ENCODE measurements at regions not wholly inside any gene's neighbourhood (a gene's known extent, or its start where the extent isn't known, plus 50 kb on each side); places are given as distances from the start of the nearest gene placed in this dataset.

DNA sequence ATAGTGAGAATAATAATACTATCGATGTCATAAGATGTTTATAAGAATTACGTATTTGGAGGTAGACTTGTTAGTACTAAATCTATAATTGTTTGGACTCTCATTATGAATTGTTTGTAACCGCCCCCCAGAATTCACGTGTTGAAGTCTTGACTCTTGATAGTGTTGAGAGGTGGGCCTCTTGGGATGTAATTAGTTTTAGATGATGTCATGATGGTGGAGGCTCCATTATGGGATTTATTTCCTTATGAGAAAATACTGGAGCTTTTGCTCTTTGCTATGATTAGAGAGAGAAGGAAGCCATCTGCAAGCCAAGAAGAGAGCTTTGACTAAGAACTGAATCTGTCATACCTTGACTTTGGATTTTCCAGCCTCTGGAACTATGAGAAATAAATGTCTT, 142.2 kb downstream of the PRDM9 start:
- Histone ChIP-seq H3K4me1 (ENCODE audit: control insufficient read depth, extremely low read depth, insufficient read depth, low read length) (no peaks in the 10 kb centered on the region), H3K36me3 (ENCODE audit: control insufficient read depth, insufficient read depth, low read length) (no peaks in the 10 kb centered on the region), H3K4me2 (ENCODE audit: extremely low read depth, insufficient read depth, low read length) (no peak overlapping the region), H2AFZ (ENCODE audit: low read length) (no peak overlapping the region), H4K20me1 (ENCODE audit: control insufficient read depth, extremely low read depth, insufficient read depth, low read length) (no peaks in the 10 kb centered on the region), H3K79me2 (ENCODE audit: control insufficient read depth, insufficient read depth, low read length) (no peaks in the 10 kb centered on the region), H3K27me3 (ENCODE audit: control insufficient read depth, insufficient read depth, low read length) (no peaks in the 10 kb centered on the region), H3K27ac (ENCODE audit: insufficient read depth, low read length) (no peak overlapping the region), H3K9ac (ENCODE audit: insufficient read depth, low read length) (no peak overlapping the region), H3K4me3 (replicated peaks in 1 of 4; ENCODE audit: control extremely low read depth in 1 of 4, insufficient read depth in 1 of 4, low read depth in 3 of 4, low read length in 4 of 4) (no peak overlapping the region), H3K9me3 (ENCODE audit: control insufficient read depth, insufficient read depth, low read depth, low read length) (no peaks in the 10 kb centered on the region)
- no peak for TF ChIP-seq EZH2 (IDR thresholded peaks at IDR 0.05; ENCODE audit: low read length, missing control alignments)
- TF ChIP-seq, protein P1, sequence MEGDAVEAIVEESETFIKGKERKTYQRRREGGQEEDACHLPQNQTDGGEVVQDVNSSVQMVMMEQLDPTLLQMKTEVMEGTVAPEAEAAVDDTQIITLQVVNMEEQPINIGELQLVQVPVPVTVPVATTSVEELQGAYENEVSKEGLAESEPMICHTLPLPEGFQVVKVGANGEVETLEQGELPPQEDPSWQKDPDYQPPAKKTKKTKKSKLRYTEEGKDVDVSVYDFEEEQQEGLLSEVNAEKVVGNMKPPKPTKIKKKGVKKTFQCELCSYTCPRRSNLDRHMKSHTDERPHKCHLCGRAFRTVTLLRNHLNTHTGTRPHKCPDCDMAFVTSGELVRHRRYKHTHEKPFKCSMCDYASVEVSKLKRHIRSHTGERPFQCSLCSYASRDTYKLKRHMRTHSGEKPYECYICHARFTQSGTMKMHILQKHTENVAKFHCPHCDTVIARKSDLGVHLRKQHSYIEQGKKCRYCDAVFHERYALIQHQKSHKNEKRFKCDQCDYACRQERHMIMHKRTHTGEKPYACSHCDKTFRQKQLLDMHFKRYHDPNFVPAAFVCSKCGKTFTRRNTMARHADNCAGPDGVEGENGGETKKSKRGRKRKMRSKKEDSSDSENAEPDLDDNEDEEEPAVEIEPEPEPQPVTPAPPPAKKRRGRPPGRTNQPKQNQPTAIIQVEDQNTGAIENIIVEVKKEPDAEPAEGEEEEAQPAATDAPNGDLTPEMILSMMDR (conservative IDR thresholded peaks at IDR 0.05 in 1 of 2, IDR thresholded peaks at IDR 0.05 in 1 of 2; ENCODE audit: low read depth in 1 of 2, low read length in 2 of 2), result no peak
- DNase-seq (ENCODE audit: low read depth in 2 of 2), result no peak

DNA sequence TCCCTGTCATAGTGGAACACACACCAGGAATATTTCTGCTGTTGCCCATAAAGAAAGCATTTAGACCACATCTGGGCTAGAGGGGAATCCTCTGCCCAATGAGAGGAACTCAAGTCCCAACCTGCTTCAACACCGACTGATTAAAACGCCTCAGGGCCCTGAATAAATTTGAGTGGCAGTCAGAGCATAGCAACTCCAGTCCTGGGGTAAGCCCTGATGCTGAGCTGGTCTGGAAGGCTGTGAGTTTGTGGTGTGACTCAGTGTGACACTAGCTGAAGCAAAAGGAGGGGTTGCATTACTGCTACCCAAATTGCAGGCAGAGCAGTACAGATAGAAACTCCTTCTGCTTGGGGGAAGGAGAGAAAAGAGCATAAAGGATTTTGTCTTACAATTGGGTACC, 148.3 kb downstream of the PRDM9 start:
- no peaks in the 10 kb centered on the region for H3K9me3 ChIP-seq (ENCODE audit: control insufficient read depth, insufficient read depth, low read depth, low read length)
- H3K4me3 ChIP-seq (replicated peaks in 1 of 4; ENCODE audit: control extremely low read depth in 1 of 4, insufficient read depth in 1 of 4, low read depth in 3 of 4, low read length in 4 of 4), result no peak overlapping the region
- DNase-seq (ENCODE audit: low read depth in 2 of 2), result no peak
- H3K4me1 ChIP-seq (ENCODE audit: control insufficient read depth, extremely low read depth, insufficient read depth, low read length), result no peaks in the 10 kb centered on the region
- no peak overlapping the region for H3K27ac ChIP-seq (ENCODE audit: insufficient read depth, low read length)
- no peak overlapping the region for H2AFZ ChIP-seq (ENCODE audit: low read length)
- no peak overlapping the region for H3K4me2 ChIP-seq (ENCODE audit: extremely low read depth, insufficient read depth, low read length)
- TF ChIP-seq EZH2 (IDR thresholded peaks at IDR 0.05; ENCODE audit: low read length, missing control alignments), result no peak
- TF ChIP-seq, protein P1 (conservative IDR thresholded peaks at IDR 0.05 in 1 of 2, IDR thresholded peaks at IDR 0.05 in 1 of 2; ENCODE audit: low read depth in 1 of 2, low read length in 2 of 2), result no peak
- no peaks in the 10 kb centered on the region for H3K27me3 ChIP-seq (ENCODE audit: control insufficient read depth, insufficient read depth, low read length)
- H4K20me1 ChIP-seq (ENCODE audit: control insufficient read depth, extremely low read depth, insufficient read depth, low read length), result no peaks in the 10 kb centered on the region
- no peak overlapping the region for H3K9ac ChIP-seq (ENCODE audit: insufficient read depth, low read length)
- H3K79me2 ChIP-seq (ENCODE audit: control insufficient read depth, insufficient read depth, low read length), result no peaks in the 10 kb centered on the region
- H3K36me3 ChIP-seq (ENCODE audit: control insufficient read depth, insufficient read depth, low read length), result no peaks in the 10 kb centered on the region

GRCh38 chr5:23675456-23675855, 168.0 kb downstream of the PRDM9 start:
- no peak overlapping the region for H3K27ac ChIP-seq (ENCODE audit: insufficient read depth, low read length)
- no peak for TF ChIP-seq EZH2 (IDR thresholded peaks at IDR 0.05; ENCODE audit: low read length, missing control alignments)
- TF ChIP-seq, protein P1 (conservative IDR thresholded peaks at IDR 0.05 in 1 of 2, IDR thresholded peaks at IDR 0.05 in 1 of 2; ENCODE audit: low read depth in 1 of 2, low read length in 2 of 2), result no peak
- H3K4me1 ChIP-seq (ENCODE audit: control insufficient read depth, extremely low read depth, insufficient read depth, low read length), result no peaks in the 10 kb centered on the region
- no peak for DNase-seq (ENCODE audit: low read depth in 2 of 2)
- no peak overlapping the region for H2AFZ ChIP-seq (ENCODE audit: low read length)
- no peaks in the 10 kb centered on the region for H3K27me3 ChIP-seq (ENCODE audit: control insufficient read depth, insufficient read depth, low read length)
- H3K4me2 ChIP-seq (ENCODE audit: extremely low read depth, insufficient read depth, low read length), result no peak overlapping the region
- H4K20me1 ChIP-seq (ENCODE audit: control insufficient read depth, extremely low read depth, insufficient read depth, low read length), result no peaks in the 10 kb centered on the region
- no peak overlapping the region for H3K9ac ChIP-seq (ENCODE audit: insufficient read depth, low read length)
- no peaks in the 10 kb centered on the region for H3K79me2 ChIP-seq (ENCODE audit: control insufficient read depth, insufficient read depth, low read length)
- no peaks in the 10 kb centered on the region for H3K36me3 ChIP-seq (ENCODE audit: control insufficient read depth, insufficient read depth, low read length)
- H3K4me3 ChIP-seq (replicated peaks in 1 of 4; ENCODE audit: control extremely low read depth in 1 of 4, insufficient read depth in 1 of 4, low read depth in 3 of 4, low read length in 4 of 4), result no peak overlapping the region
- H3K9me3 ChIP-seq (ENCODE audit: control insufficient read depth, insufficient read depth, low read depth, low read length), result no peaks in the 10 kb centered on the region

Measured in fibroblast of lung (primary cell).